ENCODE measurements at regions not wholly inside any gene's neighbourhood (a gene's known extent, or its start where the extent isn't known, plus 50 kb on each side); places are given as distances from the start of the nearest gene placed in this dataset.

DNA sequence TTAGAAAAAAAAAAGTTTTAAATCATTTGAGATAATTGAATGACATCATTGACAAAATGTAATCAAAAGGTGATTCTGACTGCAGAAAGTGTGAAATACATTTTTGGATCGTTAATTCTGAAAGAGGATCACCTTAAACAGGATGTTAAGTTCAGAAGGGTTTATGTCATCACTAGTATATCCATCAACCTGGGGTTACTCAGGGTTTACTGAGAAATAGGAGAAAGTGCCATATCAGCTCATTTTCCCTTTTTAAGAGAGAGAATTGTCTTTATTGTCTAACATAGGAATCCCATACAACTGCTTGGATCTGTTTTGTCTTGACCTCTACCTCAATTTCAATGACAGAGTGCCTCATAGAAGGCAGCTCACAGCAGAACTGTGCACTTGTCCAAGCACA is 466.1 kb upstream of the LINC00305 start:
- H3K4me2 ChIP-seq (ENCODE audit: insufficient read depth, insufficient read length, low read length), result no peak overlapping the region
- H3K14ac ChIP-seq (ENCODE audit: insufficient read depth, low read length), result no peak overlapping the region
- H2BK5ac ChIP-seq (ENCODE audit: insufficient read length, low read length), result no peak overlapping the region
- no peak overlapping the region for H3K56ac ChIP-seq (ENCODE audit: insufficient read length, low read depth, low read length)
- no peaks in the 10 kb centered on the region for H3K36me3 Mint-ChIP-seq (ENCODE audit: insufficient read depth in 1 of 3, low read depth in 3 of 3)
- no peaks in the 10 kb centered on the region for H3K4me1 Mint-ChIP-seq
- peak overlapping the region; percentile 40 for H2AFZ ChIP-seq (ENCODE audit: low read length)
- no peak overlapping the region for H2AK5ac ChIP-seq (ENCODE audit: insufficient read length, low read length)
- no peak overlapping the region for H4K8ac ChIP-seq (replicated peaks; ENCODE audit: insufficient read length, low read depth, low read length)
- WGBS (ENCODE audit: extremely low coverage, insufficient read length, low lambda C conversion rate), result no CpG with 5 or more reads among the region's 1 CpG
- no peak overlapping the region for H3K18ac ChIP-seq (ENCODE audit: insufficient read length, low read depth, low read length)
- H2BK15ac ChIP-seq (ENCODE audit: low read depth, low read length), result no peak overlapping the region
- no peaks in the 10 kb centered on the region for H3K9me3 ChIP-seq (ENCODE audit: control insufficient read depth, low read depth, low read length)
- H4K20me1 ChIP-seq (ENCODE audit: control insufficient read depth, insufficient read depth, insufficient read length), result no peaks in the 10 kb centered on the region
- H3K4ac ChIP-seq (ENCODE audit: low read depth, low read length), result no peak overlapping the region
- H3K23me2 ChIP-seq (ENCODE audit: insufficient read length, low read depth, low read length, poor library complexity, severe bottlenecking), result no peaks in the 10 kb centered on the region
- no peaks in the 10 kb centered on the region for H3K27me3 Mint-ChIP-seq (ENCODE audit: low read depth)
- H2BK12ac ChIP-seq (ENCODE audit: insufficient read length, low read depth, low read length), result no peak overlapping the region
- no peak overlapping the region for H4K5ac ChIP-seq (ENCODE audit: insufficient read length, low read depth, low read length)
- H4K91ac ChIP-seq (ENCODE audit: insufficient read length, low read depth, low read length), result no peak overlapping the region
- H3K4me1 ChIP-seq (ENCODE audit: insufficient read depth, low read length), result no peaks in the 10 kb centered on the region
- H3K23ac ChIP-seq (ENCODE audit: insufficient read length, low read depth, low read length), result no peak overlapping the region
- no peak overlapping the region for H2BK120ac ChIP-seq (ENCODE audit: low read depth, low read length, poor library complexity, severe bottlenecking)
- no peak overlapping the region for H2BK20ac ChIP-seq (ENCODE audit: low read depth, low read length, poor library complexity, severe bottlenecking)
- H3K27me3 ChIP-seq (ENCODE audit: insufficient read depth, low read length), result no peaks in the 10 kb centered on the region
- no peak overlapping the region for H3K27ac Mint-ChIP-seq
- no peak overlapping the region for H3K4me3 Mint-ChIP-seq
- no peak for DNase-seq
- H3K27ac ChIP-seq (ENCODE audit: insufficient read length, low read depth, low read length), result no peak overlapping the region
- H3K9me3 Mint-ChIP-seq, result no peaks in the 10 kb centered on the region
- H3K79me2 ChIP-seq (ENCODE audit: insufficient read depth, low read length), result no peaks in the 10 kb centered on the region
- no peak overlapping the region for H3K9ac ChIP-seq (ENCODE audit: extremely low read depth, insufficient read length, low read length)
- no peak overlapping the region for H3T11ph ChIP-seq (ENCODE audit: low read length)
- no peaks in the 10 kb centered on the region for H3K79me1 ChIP-seq (ENCODE audit: insufficient read depth, low read depth, low read length, poor library complexity, severe bottlenecking)
- no peak for TF ChIP-seq CTCF (conservative IDR thresholded peaks at IDR 0.05)
